SK-N-SH (cell line): ENCODE measurements at regions not wholly inside any gene's neighbourhood (a gene's known extent, or its start where the extent isn't known, plus 50 kb on each side); places are given as distances from the start of the nearest gene placed in this dataset.

Experiments
- CTCF ChIP-seq: fragments of 200-600 bp; sonication (generic); IDR thresholded peaks from 2 replicates; pipeline ENCODE4 v1.6.1; 2017; ENCODE audit warnings: antibody characterized with exemption, mild to moderate bottlenecking, moderate library complexity
- ELF1 ChIP-seq: IDR thresholded peaks from 2 replicates; pipeline ENCODE4 v1.4.0; 2012
- RFX5 ChIP-seq: IDR thresholded peaks from 2 replicates; pipeline ENCODE4 v1.6.1; 2012; ENCODE audit warnings: mild to moderate bottlenecking, improper control_type of control experiment, low read length

GRCh38 chr3:104537323-104537722 is 829.4 kb upstream of the ALCAM start:
- no peak for TF ChIP-seq CTCF
- TF ChIP-seq ELF1, result no peak
- TF ChIP-seq RFX5, result no peak
